Body of pancreas (tissue), 4 donors: ENCODE measurements at regions not wholly inside any gene's neighbourhood (a gene's known extent, or its start where the extent isn't known, plus 50 kb on each side); places are given as distances from the start of the nearest gene placed in this dataset.

Experiments
- ATAC-seq: fragments of 150-250 bp; one replicate; pipeline ENCODE4 v1.9.1; 2016
- DNase-seq, 4 donors: peaks; one replicate each; pipeline ENCODE4 v3.0.0-alpha.2; 2019
- H3K27ac ChIP-seq, 4 donors: fragments of 200-600 bp; sonication (generic); 1 replicate in 3 of 4; 2 replicates in 1 of 4; pipeline versions ENCODE4 v1.5.1 to v1.6.1; 2016 to 2019; ENCODE audit warnings: mild to moderate bottlenecking in 1 of 4, mixed read lengths in 1 of 4, moderate library complexity in 1 of 4
- H3K27me3 ChIP-seq, 2 donors: fragments of 200-600 bp; sonication (generic); one replicate each; pipeline ENCODE4 v1.6.0; 2016; ENCODE audit warnings: mild to moderate bottlenecking in 1 of 2
- H3K36me3 ChIP-seq, 2 donors: fragments of 200-600 bp; sonication (generic); replicated peaks in 1 of 2; 2 replicates each; pipeline ENCODE4 v1.5.1; 2016; ENCODE audit warnings: low read depth in 2 of 2; ENCODE audit not compliant: insufficient read depth in 1 of 2
- H3K4me1 ChIP-seq: fragments of 200-600 bp; sonication (generic); one replicate; pipeline ENCODE4 v1.6.0; 2016
- H3K4me3 ChIP-seq, 2 donors: fragments of 200-600 bp; sonication (generic); 1 replicate in 1 of 2; 2 replicates in 1 of 2; pipeline ENCODE4 v1.5.1; 2016 to 2019
- H3K9me3 ChIP-seq, 3 donors: fragments of 200-600 bp; sonication (generic); 1 replicate in 2 of 3; 2 replicates in 1 of 3; pipeline ENCODE4 v1.5.1; 2016
- POLR2A ChIP-seq, 3 donors: fragments of 450-650 bp; IDR thresholded peaks; one replicate each; pipeline ENCODE4 v1.6.1; 2016; ENCODE audit warnings: antibody characterized with exemption in 3 of 3, mild to moderate bottlenecking in 2 of 3
- WGBS, 2 donors: methylation state at CpG; one replicate each; pipeline ENCODE4 v1.1.5; 2017; 5-methylcytosine and 5-hydroxymethylcytosine counted together
- intact Hi-C: fragments of 100-400 bp; cut with DNase I; formaldehyde crosslinking; loops from one replicate; pipeline ENCODE4 v1.15.1; 2023
- TF ChIP-seq, protein P1 (sequence below), 7 experiments: fragments of 450-650 bp in 4 of 7; fragments of 200-600 bp in 3 of 7; sonication (generic) in 3 of 7; IDR thresholded peaks; one replicate each; pipeline ENCODE4 v1.5.1; 2016 to 2019; ENCODE audit warnings: antibody characterized with exemption in 7 of 7

DNA sequence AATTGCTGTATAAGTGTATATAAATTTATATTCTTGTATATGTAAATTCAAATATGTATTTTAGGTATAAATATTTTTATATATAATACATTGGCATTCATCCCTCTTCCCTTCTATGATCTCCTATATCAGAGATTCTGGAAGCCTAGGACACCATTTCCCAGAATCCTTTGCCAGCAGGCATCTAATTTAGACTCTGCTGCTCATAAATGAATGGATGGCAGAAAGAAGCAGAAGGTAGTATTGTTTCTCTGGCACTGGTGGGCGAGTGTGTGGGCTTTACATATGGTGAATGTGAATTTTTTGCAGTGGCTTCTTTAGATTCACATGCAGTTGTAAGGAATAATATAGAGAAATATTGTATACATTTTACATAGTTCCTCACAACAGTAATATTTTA, 215.2 kb upstream of the THSD7B start:
- intact Hi-C loops, result no loop called here
- ATAC-seq (no peak), DNase-seq (no peak)
- Histone ChIP-seq H3K4me1 (no peaks in the 10 kb centered on the region), H3K27ac (no peak overlapping the region), H3K9me3 (no peaks in the 10 kb centered on the region), H3K27me3 (no peaks in the 10 kb centered on the region), H3K4me3 (no peak overlapping the region), H3K36me3 (no peaks in the 10 kb centered on the region)
- WGBS, 2 donors, result 31 to 35% methylated on average over 1 of the region's 1 CpG
- TF ChIP-seq POLR2A (IDR thresholded peaks at IDR 0.05), result no peak
- TF ChIP-seq, protein P1, sequence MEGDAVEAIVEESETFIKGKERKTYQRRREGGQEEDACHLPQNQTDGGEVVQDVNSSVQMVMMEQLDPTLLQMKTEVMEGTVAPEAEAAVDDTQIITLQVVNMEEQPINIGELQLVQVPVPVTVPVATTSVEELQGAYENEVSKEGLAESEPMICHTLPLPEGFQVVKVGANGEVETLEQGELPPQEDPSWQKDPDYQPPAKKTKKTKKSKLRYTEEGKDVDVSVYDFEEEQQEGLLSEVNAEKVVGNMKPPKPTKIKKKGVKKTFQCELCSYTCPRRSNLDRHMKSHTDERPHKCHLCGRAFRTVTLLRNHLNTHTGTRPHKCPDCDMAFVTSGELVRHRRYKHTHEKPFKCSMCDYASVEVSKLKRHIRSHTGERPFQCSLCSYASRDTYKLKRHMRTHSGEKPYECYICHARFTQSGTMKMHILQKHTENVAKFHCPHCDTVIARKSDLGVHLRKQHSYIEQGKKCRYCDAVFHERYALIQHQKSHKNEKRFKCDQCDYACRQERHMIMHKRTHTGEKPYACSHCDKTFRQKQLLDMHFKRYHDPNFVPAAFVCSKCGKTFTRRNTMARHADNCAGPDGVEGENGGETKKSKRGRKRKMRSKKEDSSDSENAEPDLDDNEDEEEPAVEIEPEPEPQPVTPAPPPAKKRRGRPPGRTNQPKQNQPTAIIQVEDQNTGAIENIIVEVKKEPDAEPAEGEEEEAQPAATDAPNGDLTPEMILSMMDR (IDR thresholded peaks at IDR 0.05), result no peak

DNA sequence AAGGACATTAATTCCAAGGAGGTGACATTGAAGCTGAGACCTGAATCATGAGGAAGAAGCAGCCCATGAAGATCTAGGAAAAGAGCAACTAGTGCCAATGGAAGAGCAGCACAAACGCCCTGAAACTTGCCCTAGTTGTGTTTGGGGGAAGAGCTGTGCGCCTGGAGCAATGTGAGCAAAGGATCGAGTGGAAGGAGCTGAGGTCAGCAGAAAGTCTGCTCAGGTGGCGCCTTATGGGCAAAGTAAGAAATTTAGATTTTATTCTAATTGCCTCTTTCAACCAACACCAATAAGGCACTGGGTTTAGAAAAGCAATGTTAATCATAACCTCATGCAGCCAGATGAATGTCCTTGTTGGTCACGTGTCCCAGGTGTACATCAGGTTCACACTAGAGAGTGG, 226.0 kb upstream of the THSD7B start:
- Histone ChIP-seq H3K27me3 (no peaks in the 10 kb centered on the region), H3K9me3 (no peaks in the 10 kb centered on the region), H3K4me1 (no peaks in the 10 kb centered on the region), H3K27ac (no peak overlapping the region), H3K36me3 (no peaks in the 10 kb centered on the region), H3K4me3 (no peak overlapping the region)
- ATAC-seq, result no peak
- intact Hi-C loops, result no loop called here
- 64 to 68% methylated on average over 4 to 5 of the region's 5 CpGs for WGBS, 2 donors
- DNase-seq, result no peak
- TF ChIP-seq POLR2A (IDR thresholded peaks at IDR 0.05), result no peak
- TF ChIP-seq, protein P1 (IDR thresholded peaks at IDR 0.05), result no peak

DNA sequence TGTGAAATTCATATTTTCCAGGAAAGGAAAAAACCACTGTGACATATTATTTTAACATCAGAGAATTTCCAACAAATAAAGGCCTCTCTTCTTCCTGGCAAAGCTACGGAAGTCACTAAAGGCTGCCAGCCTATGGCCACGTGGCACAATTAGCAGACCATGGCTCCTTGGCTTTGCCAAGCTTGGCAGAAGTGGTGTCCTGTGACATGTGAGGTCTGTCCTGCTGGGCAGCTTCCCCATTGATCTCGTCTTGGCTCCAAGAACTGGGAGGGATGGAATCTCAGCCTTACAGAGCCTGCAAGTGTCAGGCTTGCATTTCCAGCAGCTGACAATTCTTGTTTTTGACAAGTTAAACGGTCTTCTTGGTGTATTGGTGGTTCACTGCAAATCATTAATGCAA, 226.9 kb upstream of the THSD7B start:
- no peak for TF ChIP-seq POLR2A (IDR thresholded peaks at IDR 0.05)
- TF ChIP-seq, protein P1 (IDR thresholded peaks at IDR 0.05), result no peak
- DNase-seq (no peak), ATAC-seq (no peak)
- no peak overlapping the region for H3K4me3 ChIP-seq
- intact Hi-C loops, result no loop called here
- no peaks in the 10 kb centered on the region for H3K9me3 ChIP-seq
- no peaks in the 10 kb centered on the region for H3K36me3 ChIP-seq
- no peak overlapping the region for H3K27ac ChIP-seq
- 54 to 55% methylated on average over 4 of the region's 4 CpGs for WGBS, 2 donors
- no peaks in the 10 kb centered on the region for H3K27me3 ChIP-seq
- H3K4me1 ChIP-seq, result no peaks in the 10 kb centered on the region

DNA sequence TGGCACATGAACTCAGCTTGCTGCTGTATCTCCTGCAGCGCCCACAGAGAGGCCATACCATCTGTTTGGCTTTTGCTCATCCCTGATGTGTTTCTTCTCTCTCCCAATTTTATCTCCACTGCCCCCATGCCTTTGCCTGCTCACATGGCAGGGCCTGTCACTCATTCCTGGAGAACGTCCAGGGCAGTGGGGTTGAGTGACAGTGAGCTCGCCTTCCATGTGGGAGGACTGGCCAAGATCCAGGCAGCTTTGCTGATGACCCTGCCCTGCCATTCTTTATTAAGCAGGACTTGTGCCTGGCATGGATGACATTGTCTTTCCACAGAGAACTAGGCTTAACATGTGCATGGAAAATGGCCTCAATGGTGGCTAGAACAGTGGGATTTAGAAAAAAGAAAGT, 230.5 kb upstream of the THSD7B start:
- DNase-seq (no peak), ATAC-seq (no peak)
- TF ChIP-seq, protein P1 (IDR thresholded peaks at IDR 0.05), result no peak
- TF ChIP-seq POLR2A (IDR thresholded peaks at IDR 0.05), result no peak
- intact Hi-C loops, result no loop called here
- no peak overlapping the region for H3K27ac ChIP-seq
- 37 to 41% methylated on average over 3 of the region's 3 CpGs for WGBS, 2 donors
- no peaks in the 10 kb centered on the region for H3K27me3 ChIP-seq
- no peaks in the 10 kb centered on the region for H3K36me3 ChIP-seq
- no peaks in the 10 kb centered on the region for H3K4me1 ChIP-seq
- no peak overlapping the region for H3K4me3 ChIP-seq
- H3K9me3 ChIP-seq, result no peaks in the 10 kb centered on the region

DNA sequence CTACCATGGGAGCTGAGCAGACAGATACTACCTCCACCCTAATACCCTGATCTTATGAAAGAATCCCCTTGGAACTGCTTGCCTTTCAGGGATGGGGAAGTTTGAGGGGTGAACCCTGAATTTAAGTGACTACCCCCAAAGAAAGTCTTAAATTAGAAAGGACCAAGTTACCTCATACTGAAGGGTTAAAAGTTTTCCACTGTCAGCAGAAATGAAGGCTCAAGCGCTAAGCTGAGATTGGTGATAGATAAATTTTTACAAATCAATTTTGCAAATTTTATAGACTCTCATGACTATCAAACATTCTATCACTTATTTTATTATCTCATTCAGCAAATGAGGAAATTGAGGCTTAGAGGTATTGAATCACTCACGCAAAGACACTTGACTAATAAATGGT, 233.2 kb upstream of the THSD7B start:
- TF ChIP-seq, protein P1 (IDR thresholded peaks at IDR 0.05), result no peak
- H3K36me3 ChIP-seq, result no peaks in the 10 kb centered on the region

More for the DNA sequence above, 233.2 kb upstream of the THSD7B start:
- DNase-seq (no peak), ATAC-seq (no peak)
- no peaks in the 10 kb centered on the region for H3K9me3 ChIP-seq
- no peaks in the 10 kb centered on the region for H3K4me1 ChIP-seq
- WGBS, 2 donors, result 64 to 79% methylated on average over 2 of the region's 2 CpGs
- no peak overlapping the region for H3K27ac ChIP-seq
- H3K27me3 ChIP-seq, result no peaks in the 10 kb centered on the region
- no peak overlapping the region for H3K4me3 ChIP-seq
- intact Hi-C loops, result no loop called here
